Panc1 (cell line): ENCODE measurements at regions not wholly inside any gene's neighbourhood (a gene's known extent, or its start where the extent isn't known, plus 50 kb on each side); places are given as distances from the start of the nearest gene placed in this dataset.

Experiments
- CTCF ChIP-seq: fragments of 450-650 bp; IDR thresholded peaks from 2 replicates; pipeline ENCODE4 v1.5.1; 2017; ENCODE audit warnings: mild to moderate bottlenecking
- POLR2AphosphoS5 ChIP-seq: IDR thresholded peaks from 2 replicates; pipeline ENCODE4 v1.6.1; 2012; ENCODE audit warnings: mild to moderate bottlenecking, low read depth, low read length, moderate library complexity
- REST ChIP-seq, 2 experiments: IDR thresholded peaks; 2 replicates each; pipeline ENCODE4 v1.6.1; 2011 to 2012; ENCODE audit warnings: low read depth in 2 of 2, control low read depth in 1 of 2, low read length in 1 of 2, mild to moderate bottlenecking in 1 of 2, moderate library complexity in 1 of 2; ENCODE audit not compliant: insufficient read depth in 1 of 2
- SIN3A ChIP-seq: IDR thresholded peaks from 2 replicates; pipeline ENCODE4 v1.6.1; 2012; ENCODE audit warnings: low read depth, mild to moderate bottlenecking, low read length, moderate library complexity, borderline replicate concordance; ENCODE audit not compliant: insufficient read depth

DNA sequence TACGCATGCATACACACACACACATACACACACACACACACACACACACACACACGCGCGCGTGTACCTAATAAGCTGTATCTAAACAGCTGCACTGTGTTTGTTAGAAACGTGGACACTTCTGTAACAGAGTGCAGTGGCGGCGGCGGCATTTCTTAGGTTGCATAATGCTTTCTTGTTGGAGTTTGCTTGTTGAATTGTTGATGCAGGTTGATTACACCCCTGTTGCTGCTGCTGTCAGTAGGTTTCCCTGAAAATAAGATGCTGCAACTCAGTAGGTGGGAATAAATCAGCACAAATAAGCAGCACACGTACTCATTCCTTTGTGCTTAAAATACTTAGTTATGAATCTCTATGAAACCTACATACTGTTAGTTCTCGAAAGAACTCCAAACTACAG, 479.2 kb downstream of the LIG4 start:
- TF ChIP-seq CTCF (no peak), SIN3A (no peak), POLR2AphosphoS5 (no peak), REST (IDR thresholded peaks at IDR 0.05; ENCODE audit: insufficient read depth in 1 of 2, low read depth in 2 of 2, low read length in 1 of 2) (no peak)
